HT1080 (cell line): ENCODE measurements at regions not wholly inside any gene's neighbourhood (a gene's known extent, or its start where the extent isn't known, plus 50 kb on each side); places are given as distances from the start of the nearest gene placed in this dataset.
A peak's percentile ranks its signal among the peaks of the same experiment; 100 is the strongest.

Source experiments
- DNase-seq: peaks from one replicate; pipeline ENCODE4 v3.0.0-alpha.2; 2015; ENCODE audit warnings: low read depth

GRCh38 chr20:57793421-57793820 is 83.6 kb upstream of the PMEPA1 start:
- no peak for DNase-seq

GRCh38 chr20:57792386-57793080 is 82.7 kb upstream of the PMEPA1 start:
- no peak for DNase-seq

GRCh38 chr20:57791966-57792365 is 82.2 kb upstream of the PMEPA1 start:
- no peak for DNase-seq

DNA sequence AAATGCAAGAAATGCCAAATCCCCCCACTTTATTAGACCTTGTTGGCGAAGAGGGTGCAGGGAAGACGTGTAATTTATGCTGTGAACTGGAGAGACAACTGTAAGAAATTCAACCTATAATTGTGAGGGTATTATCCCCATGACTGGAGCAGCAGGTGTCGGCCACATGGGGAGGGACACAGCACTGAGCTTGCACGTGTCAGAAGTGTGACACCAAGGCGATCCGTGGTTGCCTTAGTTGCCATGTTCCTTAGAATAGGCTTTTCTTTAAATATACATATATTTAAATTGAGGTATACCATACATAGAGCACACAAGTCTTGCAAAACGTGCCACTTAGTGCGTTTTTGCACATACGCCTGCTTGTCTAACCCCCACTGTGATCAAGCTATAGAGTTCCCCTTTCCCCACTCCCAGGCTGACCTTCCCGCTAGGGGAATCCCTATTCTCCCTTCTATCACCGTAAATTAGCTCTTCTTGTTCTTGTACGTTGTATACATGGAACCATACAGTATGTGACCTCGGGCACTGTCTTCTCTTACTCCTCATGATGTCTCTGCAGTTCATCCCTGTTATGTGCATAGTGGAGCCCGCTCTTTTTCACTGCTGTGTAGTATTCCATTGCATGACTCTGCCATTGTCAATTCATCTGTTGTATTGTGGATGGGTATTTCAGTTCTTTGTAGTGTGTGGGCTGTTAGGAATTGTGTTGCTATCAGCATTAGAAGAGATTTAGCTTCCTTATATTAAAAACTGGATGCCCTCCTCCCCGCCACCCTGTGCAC is 81.6 kb upstream of the PMEPA1 start:
- DNase-seq = no peak

DNA sequence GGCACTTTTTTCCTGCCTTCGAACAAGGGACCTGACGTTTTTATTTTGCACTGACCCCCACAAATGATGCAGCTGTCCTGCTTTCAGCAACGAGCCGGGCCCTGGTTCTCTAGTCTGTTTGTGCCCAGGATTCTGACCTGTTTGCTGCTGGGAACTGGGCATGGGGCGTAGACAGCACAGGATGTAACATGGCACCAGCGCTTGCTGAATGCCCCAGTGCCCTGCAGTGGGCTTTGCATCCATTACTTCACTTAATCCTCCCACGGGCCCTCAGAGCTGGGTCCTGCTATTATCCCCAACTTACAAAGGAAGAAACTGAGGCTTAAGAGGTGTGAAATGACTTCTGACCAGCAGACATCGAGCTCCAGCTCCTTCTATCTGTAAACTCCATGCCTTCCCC is 80.4 kb upstream of the PMEPA1 start:
- DNase-seq = no peak

GRCh38 chr20:57788936-57789613 is 79.3 kb upstream of the PMEPA1 start:
- no peak for DNase-seq

DNA sequence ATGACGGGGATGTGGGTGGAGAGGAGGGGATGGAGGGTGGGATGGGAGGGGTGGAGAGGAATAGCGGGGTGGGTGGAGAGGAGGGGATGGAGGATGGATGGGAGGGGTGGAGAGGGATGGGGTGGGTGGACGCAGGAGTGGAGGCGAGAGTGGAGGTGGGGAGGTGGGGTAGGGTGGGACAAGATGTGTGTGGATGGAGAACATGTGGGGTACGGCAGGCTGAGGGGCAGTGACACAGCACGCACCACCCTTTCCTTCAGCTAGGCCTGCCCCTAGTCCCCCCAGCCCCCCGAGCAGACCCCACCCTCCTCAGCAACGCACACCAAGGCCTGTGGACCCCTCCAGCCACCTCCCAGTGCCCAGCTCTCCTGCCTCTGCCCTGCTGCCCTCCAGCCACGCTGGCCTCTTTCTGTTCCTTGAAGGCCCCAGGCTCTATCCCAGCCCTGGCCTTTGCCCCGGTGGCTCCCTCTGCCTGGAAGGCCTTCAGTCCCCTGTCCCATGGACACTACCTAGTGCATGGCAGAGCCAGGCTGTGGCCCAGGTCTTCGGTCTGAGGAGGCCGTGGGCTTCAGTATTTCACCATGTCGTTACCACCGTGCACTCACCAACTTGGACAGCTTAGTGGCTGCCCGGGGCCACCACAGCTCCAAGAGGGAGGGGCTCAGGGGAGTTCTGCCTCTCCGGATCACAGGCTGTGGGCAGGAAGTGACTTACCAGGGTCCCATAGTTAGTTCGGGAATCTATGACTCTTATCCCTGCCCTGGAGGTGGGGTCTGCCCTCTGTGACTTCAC is 78.4 kb upstream of the PMEPA1 start:
- DNase-seq = peak; percentile 41

DNA sequence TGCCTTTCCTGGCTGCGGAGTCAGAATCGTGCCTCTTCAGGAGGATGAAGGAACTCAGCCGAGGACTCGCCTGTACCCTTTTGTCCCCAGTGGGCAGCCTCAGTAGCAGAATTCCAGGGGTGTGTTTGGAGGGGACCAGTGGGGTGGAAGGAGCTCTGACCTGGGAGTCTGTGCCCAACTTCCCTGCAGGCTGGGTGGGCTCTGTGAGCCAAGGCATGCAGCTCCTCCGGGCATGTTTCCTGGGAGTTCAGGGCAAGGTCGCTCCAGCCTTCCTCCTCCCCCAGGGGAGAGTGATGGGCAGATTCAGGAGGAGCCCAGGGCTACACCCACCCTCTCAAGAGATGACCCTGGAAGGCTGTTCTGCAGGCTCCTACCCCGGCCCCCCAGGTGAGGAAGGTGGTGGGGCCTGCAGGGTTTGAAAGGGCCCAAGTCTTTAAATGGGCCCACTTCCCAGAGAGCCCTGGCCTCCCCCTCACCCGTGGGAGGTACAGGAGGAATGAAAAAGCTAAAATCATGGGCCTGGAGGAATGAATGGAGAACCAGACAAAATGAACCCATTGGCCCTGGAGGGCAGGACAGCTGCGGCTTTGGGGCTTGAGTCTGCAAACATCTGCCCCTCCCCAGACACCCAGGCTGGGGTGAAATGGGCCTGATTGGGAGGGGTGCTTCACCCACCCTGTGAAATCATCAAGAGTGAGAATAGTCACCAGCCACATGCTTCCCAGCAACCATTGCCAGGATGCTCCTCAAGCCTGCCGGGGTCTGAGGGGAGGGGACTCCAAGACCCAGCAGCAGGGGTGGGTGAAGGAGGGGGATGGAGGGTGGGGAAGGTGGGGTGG is 77.6 kb upstream of the PMEPA1 start:
- no peak for DNase-seq

DNA sequence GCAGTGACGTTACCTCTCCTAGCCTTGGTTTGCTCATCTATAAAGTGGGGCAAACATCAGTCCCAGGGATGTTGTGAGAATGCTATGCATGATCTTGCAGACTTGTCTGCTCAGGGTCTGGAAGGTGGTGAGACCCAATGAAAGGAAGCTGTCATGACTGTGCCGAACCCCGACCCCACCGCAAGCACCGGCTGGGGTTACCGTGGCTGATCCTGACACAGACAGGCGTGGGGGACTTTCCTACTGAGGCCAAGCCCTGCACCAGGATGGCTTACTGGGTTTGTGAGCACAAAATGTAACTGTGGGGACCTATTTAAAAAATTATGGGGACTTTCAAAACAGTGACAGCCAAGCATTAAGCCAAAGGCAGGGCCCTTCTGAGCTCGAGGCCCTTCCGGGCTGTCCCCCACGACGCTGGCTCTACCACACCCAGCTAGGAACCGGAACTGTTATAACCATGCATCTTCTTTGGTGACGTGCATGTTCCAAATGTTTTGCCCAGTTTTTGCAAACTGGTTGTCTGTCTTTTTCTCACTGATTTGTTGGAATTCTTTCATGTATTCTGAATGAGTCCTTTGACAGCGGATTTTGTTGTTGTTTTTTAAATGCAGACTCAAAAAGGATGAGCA is 76.6 kb upstream of the PMEPA1 start:
- no peak for DNase-seq

DNA sequence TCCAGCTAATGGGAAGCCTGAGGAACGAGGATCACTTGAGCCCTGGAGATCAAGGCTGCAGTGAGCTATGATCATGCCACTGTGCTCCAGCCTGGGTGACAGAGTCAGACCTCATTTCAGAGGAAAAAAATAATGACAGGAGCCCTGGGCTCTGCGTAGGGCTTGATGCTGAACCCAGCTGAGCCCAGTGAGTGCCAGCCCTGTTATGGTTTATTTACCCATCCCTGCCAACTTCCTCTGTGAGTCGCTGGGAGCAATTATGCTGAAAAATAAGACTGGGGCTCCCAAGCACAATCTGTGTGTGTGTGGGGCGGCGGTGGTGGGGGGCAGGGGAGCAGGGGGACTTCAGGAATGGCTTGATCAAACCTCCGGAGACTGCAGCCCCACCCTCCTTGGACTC is 75.9 kb upstream of the PMEPA1 start:
- DNase-seq = no peak

GRCh38 chr20:57785061-57785460 is 75.2 kb upstream of the PMEPA1 start:
- DNase-seq = no peak

DNA sequence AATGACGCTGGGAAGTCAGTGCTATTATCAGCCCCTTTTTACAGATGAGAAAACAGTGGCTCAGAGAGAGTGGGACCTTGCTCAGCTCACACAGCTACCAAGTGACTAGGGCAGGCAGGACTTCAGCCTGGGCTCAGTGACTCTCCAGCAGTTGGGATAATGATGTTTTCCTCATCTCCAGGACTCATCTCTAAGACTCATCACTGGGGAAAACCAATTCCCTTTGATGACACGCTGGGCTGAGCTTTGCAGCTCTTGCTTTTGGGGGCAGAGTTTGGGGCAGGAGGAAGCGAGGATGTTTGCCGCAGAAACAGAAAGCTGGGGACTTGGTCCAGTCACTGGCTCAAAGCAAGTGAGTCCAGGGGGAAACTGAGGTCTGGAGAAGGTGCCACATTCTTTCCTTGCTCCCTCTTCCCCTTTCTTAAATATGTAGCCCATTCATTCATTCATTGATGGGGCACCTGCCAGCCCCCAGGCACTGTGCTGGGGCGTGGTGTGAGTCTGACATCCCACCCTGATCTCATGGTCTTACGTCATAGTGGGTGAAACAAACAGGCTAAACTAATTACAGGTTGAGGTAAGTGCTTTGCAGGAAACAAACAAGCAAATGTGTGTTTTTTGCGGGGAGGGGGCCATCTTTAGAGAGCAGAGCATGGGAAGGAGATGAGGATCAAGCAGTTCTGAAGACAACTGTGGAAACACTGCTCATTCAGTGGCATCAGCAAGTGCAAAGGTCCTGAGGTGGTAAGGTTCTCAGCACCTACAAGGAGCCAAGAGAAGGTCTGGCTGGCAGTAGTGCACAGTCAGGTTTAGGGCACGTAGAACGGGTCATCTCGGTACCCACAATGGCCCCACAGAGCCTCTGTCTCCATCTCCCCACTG is 74.4 kb upstream of the PMEPA1 start:
- DNase-seq = no peak

- DNase-seq = no peak
Observed at GRCh38 chr20:57783196-57783595, 73.4 kb upstream of the PMEPA1 start.

- no peak for DNase-seq
Observed at GRCh38 chr20:57782631-57783041, 72.8 kb upstream of the PMEPA1 start.

DNA sequence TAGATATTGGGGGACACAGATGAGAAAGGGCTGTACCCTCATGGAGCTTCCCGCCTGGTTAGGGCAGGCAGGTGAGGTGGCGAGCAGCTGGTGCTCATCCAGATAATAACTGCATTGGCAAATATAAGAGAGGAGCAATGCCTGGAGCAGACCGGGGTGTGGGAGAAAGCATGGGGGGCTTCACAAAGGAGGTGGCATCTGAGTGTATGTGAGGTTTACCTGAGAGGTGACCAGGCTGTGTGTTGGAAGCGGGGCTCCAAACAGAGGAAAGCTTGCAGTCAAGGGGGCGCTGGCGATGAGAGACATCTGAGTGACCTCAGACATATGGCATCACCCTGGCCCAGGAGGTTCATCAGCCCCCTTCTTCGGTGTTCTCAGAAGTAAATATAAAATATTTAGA is 72.1 kb upstream of the PMEPA1 start:
- DNase-seq = no peak

DNA sequence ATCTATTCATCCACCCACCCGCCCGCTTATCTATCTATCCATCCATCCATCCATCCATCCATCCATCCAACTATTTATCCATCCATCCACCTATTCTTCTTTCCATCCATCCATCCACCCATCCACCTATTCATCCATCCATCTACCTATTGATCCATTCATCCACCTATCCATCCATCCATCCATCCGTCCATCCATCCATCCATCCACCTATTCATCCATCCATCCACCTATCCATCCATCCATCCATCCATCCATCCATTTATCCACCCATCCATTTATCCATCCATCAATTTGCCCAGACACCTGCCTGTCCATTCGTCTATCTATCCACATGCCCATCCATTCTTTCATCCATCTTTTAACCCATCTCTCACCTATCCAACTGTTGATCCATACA is 71.1 kb upstream of the PMEPA1 start:
- DNase-seq = no peak

GRCh38 chr20:57780398-57780797 is 70.6 kb upstream of the PMEPA1 start:
- no peak for DNase-seq

- no peak for DNase-seq
Observed at GRCh38 chr20:57779401-57780003, 69.7 kb upstream of the PMEPA1 start.

- DNase-seq = no peak
Observed at GRCh38 chr20:57777911-57778310, 68.1 kb upstream of the PMEPA1 start.
